ENCODE measurements at regions not wholly inside any gene's neighbourhood (a gene's known extent, or its start where the extent isn't known, plus 50 kb on each side); places are given as distances from the start of the nearest gene placed in this dataset.
"Not testable (repeated sequence)": the region's sequence is repeated elsewhere in the genome, so short reads cannot be mapped to it uniquely, and the experiment has no call there.

DNA sequence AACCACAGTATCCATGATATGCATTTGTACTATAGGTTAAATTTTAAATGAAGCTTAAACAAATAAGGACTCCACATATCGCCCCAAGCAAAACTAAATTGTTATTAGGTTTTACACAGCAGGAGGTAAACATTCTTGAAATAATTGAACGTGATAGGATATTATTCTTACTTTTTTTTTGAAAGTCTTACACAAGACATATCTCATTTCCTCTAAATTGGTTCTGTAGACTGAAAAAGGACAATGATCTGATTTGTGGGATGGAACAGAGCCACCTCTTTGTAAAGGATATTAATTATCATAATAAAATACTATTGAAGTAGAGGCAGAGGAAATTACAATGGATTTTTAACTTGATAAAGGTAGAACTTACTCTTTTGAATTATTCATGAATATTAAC, 155.1 kb upstream of the SEMA3D start:
- Histone ChIP-seq H3K9me3 (ENCODE audit: control insufficient read depth, low read length) (no peaks in the 10 kb centered on the region), H3K4me3 (ENCODE audit: low read length) (no peak overlapping the region), H3K36me3 (ENCODE audit: control insufficient read depth, insufficient read depth, low read length) (no peaks in the 10 kb centered on the region), H3K9ac (ENCODE audit: extremely low read depth, low read length, poor library complexity, severe bottlenecking) (no peak overlapping the region), H3K27ac (ENCODE audit: low read depth, low read length) (no peak overlapping the region), H3K4me1 (ENCODE audit: control insufficient read depth, insufficient read depth, low read length) (no peaks in the 10 kb centered on the region), H3K27me3 (ENCODE audit: control insufficient read depth, insufficient read depth, low read length, poor library complexity, severe bottlenecking) (no peaks in the 10 kb centered on the region)
- no peak for DNase-seq
- Mint-ChIP-seq H3K9me3 (no peaks in the 10 kb centered on the region), H3K4me3 (no peak overlapping the region), H3K27me3 (ENCODE audit: insufficient read depth) (no peaks in the 10 kb centered on the region), H3K4me1 (peaks cover 8% of the 10 kb centered on the region), H3K36me3 (ENCODE audit: low read depth) (no peaks in the 10 kb centered on the region), H3K27ac (no peak overlapping the region)
- 91% methylated on average over 2 of the region's 2 CpGs; no CpG with 5 or more reads in 1 of the 2 experiments for WGBS, 2 experiments (ENCODE audit: insufficient coverage in 1 of 2, insufficient read length in 1 of 2)
- TF ChIP-seq, protein P1, sequence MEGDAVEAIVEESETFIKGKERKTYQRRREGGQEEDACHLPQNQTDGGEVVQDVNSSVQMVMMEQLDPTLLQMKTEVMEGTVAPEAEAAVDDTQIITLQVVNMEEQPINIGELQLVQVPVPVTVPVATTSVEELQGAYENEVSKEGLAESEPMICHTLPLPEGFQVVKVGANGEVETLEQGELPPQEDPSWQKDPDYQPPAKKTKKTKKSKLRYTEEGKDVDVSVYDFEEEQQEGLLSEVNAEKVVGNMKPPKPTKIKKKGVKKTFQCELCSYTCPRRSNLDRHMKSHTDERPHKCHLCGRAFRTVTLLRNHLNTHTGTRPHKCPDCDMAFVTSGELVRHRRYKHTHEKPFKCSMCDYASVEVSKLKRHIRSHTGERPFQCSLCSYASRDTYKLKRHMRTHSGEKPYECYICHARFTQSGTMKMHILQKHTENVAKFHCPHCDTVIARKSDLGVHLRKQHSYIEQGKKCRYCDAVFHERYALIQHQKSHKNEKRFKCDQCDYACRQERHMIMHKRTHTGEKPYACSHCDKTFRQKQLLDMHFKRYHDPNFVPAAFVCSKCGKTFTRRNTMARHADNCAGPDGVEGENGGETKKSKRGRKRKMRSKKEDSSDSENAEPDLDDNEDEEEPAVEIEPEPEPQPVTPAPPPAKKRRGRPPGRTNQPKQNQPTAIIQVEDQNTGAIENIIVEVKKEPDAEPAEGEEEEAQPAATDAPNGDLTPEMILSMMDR (conservative IDR thresholded peaks at IDR 0.05), result no peak

DNA sequence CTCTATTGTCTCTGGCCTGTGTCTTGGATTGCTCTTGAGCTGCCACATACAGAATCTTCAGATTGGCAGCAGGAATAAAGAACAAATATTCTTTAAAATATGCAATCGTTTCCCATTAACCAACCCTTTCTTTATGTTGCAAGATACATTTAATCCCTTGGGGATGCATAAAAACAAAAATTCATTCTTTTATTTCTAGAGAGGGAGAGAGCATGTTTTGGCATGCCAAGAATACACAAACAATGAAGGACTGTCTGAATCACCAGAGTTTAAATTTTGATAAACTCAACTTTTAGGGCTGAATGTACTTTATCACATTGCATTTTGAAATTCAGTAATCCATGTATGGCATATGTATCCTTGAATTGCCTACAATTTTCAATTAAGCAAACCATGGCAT, 154.3 kb upstream of the SEMA3D start:
- Mint-ChIP-seq H3K9me3 (peaks cover under 1% of the 10 kb centered on the region), H3K36me3 (ENCODE audit: low read depth) (no peaks in the 10 kb centered on the region), H3K4me3 (no peak overlapping the region), H3K27ac (no peak overlapping the region), H3K4me1 (peaks cover 9% of the 10 kb centered on the region), H3K27me3 (ENCODE audit: insufficient read depth) (no peaks in the 10 kb centered on the region)
- H3K27me3 ChIP-seq (ENCODE audit: control insufficient read depth, insufficient read depth, low read length, poor library complexity, severe bottlenecking), result no peaks in the 10 kb centered on the region
- no peak for DNase-seq
- H3K4me3 ChIP-seq (ENCODE audit: low read length), result no peak overlapping the region
- TF ChIP-seq, protein P1 (conservative IDR thresholded peaks at IDR 0.05), result no peak
- H3K36me3 ChIP-seq (ENCODE audit: control insufficient read depth, insufficient read depth, low read length), result no peaks in the 10 kb centered on the region
- peaks cover 2% of the 10 kb centered on the region for H3K9me3 ChIP-seq (ENCODE audit: control insufficient read depth, low read length)
- no peak overlapping the region for H3K27ac ChIP-seq (ENCODE audit: low read depth, low read length)
- no peak overlapping the region for H3K9ac ChIP-seq (ENCODE audit: extremely low read depth, low read length, poor library complexity, severe bottlenecking)
- no peaks in the 10 kb centered on the region for H3K4me1 ChIP-seq (ENCODE audit: control insufficient read depth, insufficient read depth, low read length)
- WGBS, 2 experiments (ENCODE audit: insufficient coverage in 1 of 2, insufficient read length in 1 of 2), result 83 to 92% methylated on average over 1 of the region's 1 CpG

DNA sequence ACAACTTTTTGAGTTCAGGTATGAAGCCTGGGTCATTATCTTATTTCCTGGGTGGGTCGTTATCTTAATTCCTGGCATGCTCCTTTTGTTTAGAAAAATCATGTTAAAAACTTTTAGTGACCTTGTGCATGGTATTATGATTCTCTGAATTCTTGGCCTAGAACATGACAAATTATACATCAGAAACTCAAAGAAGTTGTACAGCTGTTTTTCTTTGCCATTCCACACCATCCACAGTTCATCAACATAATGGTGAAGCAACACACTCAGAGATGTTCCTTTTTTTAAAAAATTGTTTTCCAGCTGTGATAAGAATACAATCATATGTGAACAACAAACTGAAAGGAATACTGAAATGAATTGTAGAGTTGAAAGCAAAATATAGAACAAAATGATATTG, 149.2 kb upstream of the SEMA3D start:
- no peak overlapping the region for H3K27ac ChIP-seq (ENCODE audit: low read depth, low read length)
- H3K4me1 Mint-ChIP-seq, result peaks cover 8% of the 10 kb centered on the region
- no peak overlapping the region for H3K27ac Mint-ChIP-seq
- DNase-seq, result no peak
- peaks cover 8% of the 10 kb centered on the region for H3K9me3 Mint-ChIP-seq
- no peaks in the 10 kb centered on the region for H3K36me3 ChIP-seq (ENCODE audit: control insufficient read depth, insufficient read depth, low read length)
- peak overlapping the region; percentile 15 for H3K4me3 ChIP-seq (ENCODE audit: low read length)
- WGBS, 2 experiments (ENCODE audit: insufficient coverage in 1 of 2, insufficient read length in 1 of 2), result 96% methylated on average over 1 of the region's 1 CpG; no CpG with 5 or more reads in 1 of the 2 experiments
- H3K27me3 Mint-ChIP-seq (ENCODE audit: insufficient read depth), result no peaks in the 10 kb centered on the region
- TF ChIP-seq, protein P1 (conservative IDR thresholded peaks at IDR 0.05), result no peak
- H3K9me3 ChIP-seq (ENCODE audit: control insufficient read depth, low read length), result peaks cover 8% of the 10 kb centered on the region
- H3K4me1 ChIP-seq (ENCODE audit: control insufficient read depth, insufficient read depth, low read length), result no peaks in the 10 kb centered on the region
- H3K36me3 Mint-ChIP-seq (ENCODE audit: low read depth), result peaks cover 6% of the 10 kb centered on the region
- H3K4me3 Mint-ChIP-seq, result no peak overlapping the region
- H3K9ac ChIP-seq (ENCODE audit: extremely low read depth, low read length, poor library complexity, severe bottlenecking), result no peak overlapping the region
- H3K27me3 ChIP-seq (ENCODE audit: control insufficient read depth, insufficient read depth, low read length, poor library complexity, severe bottlenecking), result no peaks in the 10 kb centered on the region

DNA sequence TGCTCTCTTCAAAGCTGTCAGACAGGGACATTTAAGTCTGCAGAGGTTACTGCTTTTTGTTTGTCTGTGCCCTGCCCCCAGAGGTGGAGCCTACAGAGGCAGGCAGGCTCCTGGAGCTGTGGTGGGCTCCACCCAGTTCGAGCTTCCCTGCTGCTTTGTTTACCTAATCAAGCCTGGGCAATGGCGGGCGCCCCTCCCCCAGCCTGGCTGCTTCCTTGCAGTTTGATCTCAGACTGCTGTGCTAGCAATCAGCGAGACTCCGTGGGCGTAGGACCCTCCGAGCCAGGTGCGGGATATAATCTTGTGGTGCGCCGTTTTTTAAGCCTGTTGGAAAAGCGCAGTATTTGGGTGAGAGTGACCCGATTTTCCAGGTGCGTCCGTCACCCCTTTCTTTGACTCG, 148.3 kb upstream of the SEMA3D start:
- not testable (repeated sequence) for H3K36me3 Mint-ChIP-seq (ENCODE audit: low read depth); DNase-seq; H3K36me3 ChIP-seq (ENCODE audit: control insufficient read depth, insufficient read depth, low read length); H3K4me3 ChIP-seq (ENCODE audit: low read length); H3K9ac ChIP-seq (ENCODE audit: extremely low read depth, low read length, poor library complexity, severe bottlenecking); H3K4me1 ChIP-seq (ENCODE audit: control insufficient read depth, insufficient read depth, low read length); H3K4me1 Mint-ChIP-seq; H3K27me3 Mint-ChIP-seq (ENCODE audit: insufficient read depth); H3K27ac ChIP-seq (ENCODE audit: low read depth, low read length); H3K27ac Mint-ChIP-seq; H3K9me3 ChIP-seq (ENCODE audit: control insufficient read depth, low read length); H3K27me3 ChIP-seq (ENCODE audit: control insufficient read depth, insufficient read depth, low read length, poor library complexity, severe bottlenecking)
- 76% methylated on average over 11 of the region's 15 CpGs; no CpG with 5 or more reads in 1 of the 2 experiments for WGBS, 2 experiments (ENCODE audit: insufficient coverage in 1 of 2, insufficient read length in 1 of 2)
- Mint-ChIP-seq H3K9me3 (peaks cover 11% of the 10 kb centered on the region), H3K4me3 (peak overlapping the region; percentile 28)
